ENCODE measurements at regions not wholly inside any gene's neighbourhood (a gene's known extent, or its start where the extent isn't known, plus 50 kb on each side); places are given as distances from the start of the nearest gene placed in this dataset.

GRCh38 chr1:195915826-195916225 lies 692.4 kb downstream of the KCNT2 start:
- TF ChIP-seq TAF1 (IDR thresholded peaks at IDR 0.05; ENCODE audit: borderline replicate concordance, insufficient read depth, low read length) (no peak), FOXP2 (optimal IDR thresholded peaks at IDR 0.05; ENCODE audit: borderline replicate concordance, extremely low read depth, extremely low read length, insufficient read depth) (no peak), POLR2AphosphoS5 (IDR thresholded peaks at IDR 0.05; ENCODE audit: low read depth, low read length) (no peak), REST (IDR thresholded peaks at IDR 0.05; ENCODE audit: insufficient read depth in 1 of 2, low read depth in 2 of 2, low read length in 2 of 2) (no peak), SIN3A (IDR thresholded peaks at IDR 0.05; ENCODE audit: borderline replicate concordance, insufficient read depth, low read length) (no peak)
